Stimulated activated CD8-positive, alpha-beta memory T cell treated with anti-CD3 and anti-CD28 coated beads, Interleukin-15, amount 100 ng/mL, for 48 hours (primary cell): ENCODE measurements at regions not wholly inside any gene's neighbourhood (a gene's known extent, or its start where the extent isn't known, plus 50 kb on each side); places are given as distances from the start of the nearest gene placed in this dataset.

Experiments used
- DNase-seq, 2 donors: peaks; one replicate each; pipeline ENCODE4 v3.0.0-alpha.2; 2020; ENCODE audit warnings: low read depth in 2 of 2

DNA sequence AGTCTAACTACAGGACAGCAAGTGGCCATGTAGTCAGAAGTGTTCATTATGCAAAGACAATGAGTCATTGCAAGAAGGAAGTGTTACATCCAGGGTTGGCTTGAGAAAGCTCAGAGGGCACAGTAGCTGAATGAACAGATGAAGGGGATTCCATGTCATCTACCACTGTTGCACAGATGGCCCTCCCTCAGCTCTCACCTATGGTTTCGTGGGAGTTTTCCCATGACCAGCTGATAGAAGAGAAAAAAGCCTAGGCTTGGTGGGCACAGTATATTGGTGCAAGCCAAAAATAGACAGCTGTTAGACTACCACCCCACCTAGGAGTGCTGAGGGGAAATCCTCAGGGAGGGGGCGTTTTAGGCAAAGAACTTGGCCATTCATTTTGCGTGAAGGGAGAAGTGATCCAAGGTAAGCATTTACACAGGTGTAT lies 217.0 kb downstream of the DMRT2 start:
- no peak for DNase-seq

DNA sequence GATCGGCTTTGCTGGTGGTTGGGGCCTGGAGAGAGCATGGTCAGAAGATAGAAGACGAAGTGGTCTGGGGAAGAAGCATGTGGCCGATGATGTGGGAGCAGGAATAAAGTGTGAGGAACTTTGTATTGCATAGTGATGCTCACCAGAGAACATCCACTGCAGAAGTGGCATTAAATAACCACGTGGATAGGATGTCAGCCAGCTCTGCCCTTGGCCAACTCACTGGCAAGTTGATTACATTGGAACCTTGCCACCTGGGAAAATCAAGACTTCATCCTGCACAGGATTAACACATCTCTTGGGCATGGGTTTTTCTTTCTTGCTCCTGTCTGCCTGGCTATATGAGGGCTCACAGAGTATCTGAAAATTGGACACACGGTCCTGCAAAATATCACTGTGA lies 217.4 kb downstream of the DMRT2 start:
- DNase-seq = no peak

DNA sequence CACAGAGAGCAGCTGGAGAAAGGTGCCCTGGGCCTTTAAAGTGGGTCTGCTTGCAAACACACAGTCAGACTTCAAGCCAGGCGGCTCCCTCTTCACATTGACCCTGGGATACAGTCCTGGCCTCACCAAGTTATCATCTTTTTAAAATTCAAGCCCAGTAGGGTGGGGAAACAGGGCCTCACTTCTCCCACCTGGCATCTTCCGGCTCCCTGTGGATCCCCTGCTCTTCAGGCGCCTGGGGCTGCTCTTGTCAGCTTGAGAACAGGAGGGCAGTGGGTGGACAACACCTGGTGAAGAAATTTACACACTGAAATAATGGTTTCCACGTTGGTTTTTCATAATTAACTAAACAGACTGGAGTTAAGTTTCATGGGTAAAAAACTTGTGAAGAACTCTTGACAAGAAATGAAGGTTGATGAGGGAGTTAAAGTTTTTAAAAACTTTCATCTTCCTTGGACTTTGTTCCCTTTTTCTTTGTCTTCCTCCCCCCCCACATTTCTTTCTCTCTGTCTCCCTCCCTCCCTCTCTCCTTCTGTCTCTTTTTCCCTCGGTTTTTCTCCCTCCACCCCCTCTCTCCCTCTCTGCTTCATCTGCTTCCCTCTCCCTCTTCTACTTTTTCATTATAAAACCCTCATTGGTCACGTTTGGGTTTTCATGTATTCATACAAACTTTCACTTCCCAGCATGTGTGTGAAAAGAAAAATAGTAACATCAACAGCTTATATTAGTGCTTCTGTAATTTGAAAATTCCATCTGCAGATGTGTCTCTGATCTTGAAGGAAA lies 219.6 kb downstream of the DMRT2 start:
- DNase-seq = no peak

DNA sequence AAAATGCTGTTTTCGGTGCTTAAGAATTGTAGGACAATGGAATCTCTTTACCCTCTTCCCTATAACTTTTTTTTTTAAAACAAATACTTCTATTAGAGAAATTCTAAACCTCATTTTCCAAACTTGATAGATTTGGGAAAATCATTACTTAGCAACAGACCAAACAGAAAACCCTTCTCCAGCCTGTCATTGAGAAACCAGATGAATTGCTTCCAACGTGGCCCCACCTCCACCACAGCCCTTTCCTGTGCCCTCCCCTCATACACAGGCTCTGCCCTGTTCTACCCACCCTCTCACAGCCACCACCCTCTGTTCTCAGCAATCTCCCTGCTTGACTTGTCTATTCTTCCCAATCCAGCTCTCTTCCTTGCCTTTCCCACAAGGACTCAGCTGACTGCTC lies 221.2 kb downstream of the DMRT2 start:
- DNase-seq = no peak

DNA sequence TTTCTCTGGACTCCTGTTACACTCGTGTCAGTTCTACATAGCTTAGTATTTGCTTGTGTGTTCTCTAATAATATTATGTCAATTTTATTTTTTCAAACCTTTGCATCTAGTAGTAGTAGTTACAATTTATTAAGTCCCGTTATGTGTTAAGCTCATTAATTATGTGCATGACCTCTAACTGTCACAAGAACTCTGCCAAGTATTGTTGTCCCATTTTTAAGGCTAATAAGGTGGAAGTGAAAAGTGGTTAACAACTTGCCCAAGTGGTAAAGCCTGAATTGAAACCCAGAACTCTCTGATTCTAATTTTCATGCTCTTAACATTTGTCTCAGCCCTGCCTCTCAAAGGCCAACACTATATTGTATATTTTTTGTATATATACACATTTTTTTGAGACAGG lies 221.6 kb downstream of the DMRT2 start:
- no peak for DNase-seq

DNA sequence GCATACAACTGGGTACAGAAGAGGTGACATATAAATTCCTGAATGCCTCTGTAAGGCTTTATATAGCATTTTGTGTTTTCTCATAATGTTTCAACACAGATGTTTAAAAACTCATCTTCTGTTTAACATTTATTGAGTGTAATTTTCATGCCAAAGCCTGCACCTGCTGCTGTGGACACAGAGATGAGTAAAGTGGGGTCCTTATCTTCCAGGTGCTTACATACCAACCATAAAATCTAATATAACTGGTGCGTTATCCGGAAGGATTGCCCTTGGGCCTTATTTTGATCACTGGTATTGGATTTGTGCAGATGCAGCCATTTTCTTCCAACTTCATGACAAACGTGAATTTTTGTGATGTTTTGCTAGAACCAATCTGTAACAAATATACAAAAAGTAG lies 222.3 kb downstream of the DMRT2 start:
- DNase-seq = no peak

DNA sequence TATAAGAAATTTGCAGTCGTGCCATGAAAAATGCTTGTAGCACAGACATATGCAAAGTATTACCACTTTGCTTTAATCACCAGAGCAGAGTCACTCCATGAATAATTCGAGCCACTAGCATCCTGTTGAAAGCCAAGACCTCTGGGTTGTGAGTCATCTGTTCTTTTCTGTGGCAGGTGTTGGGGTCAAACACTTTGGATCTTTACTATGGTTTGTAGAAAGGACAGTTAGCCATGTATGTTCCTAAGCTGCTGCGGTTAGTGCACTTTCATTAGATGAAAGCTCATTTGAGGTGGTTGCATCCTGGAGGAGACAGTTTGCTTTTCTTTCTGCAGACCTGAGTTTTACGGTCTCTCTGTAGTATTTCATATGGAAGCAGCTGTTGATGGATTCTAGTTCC lies 223.7 kb downstream of the DMRT2 start:
- DNase-seq = no peak

DNA sequence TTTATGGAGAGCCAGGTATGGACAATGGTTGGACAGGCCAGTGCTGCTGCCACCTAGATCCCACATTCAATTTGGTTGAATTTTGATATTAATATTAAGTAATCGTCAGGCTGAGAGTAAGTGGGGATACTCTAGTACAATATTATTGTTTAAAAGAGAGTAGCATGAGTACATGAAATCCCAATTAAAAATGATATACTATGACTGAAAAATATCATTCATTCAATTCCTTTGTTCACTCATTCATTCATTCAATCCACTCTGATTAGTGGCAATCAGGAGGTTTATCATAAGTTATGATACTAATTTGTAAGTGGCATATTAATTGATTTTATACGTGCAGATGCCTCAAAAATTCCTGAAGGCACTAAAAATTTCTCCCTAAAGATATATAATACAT lies 224.2 kb downstream of the DMRT2 start:
- DNase-seq = no peak

DNA sequence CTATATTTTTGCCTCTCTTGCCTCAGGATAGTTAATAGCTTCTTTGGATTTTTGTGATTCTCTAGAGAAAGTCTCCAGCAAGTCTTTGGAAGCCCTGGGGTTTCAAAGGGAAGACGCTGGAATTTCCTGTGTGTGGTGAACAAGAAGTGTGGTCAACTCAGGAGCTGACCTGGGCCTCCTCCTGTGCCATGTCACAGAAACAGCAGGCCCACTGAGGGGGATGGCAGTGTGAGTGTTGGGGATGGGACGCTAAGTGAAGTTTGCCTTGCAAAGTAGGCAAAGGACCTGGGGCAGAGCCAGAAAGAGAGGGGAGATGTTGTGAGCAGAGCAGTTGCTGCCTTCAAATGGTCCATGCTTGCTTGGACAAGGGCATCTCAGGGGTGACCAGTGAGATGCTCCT lies 226.3 kb downstream of the DMRT2 start:
- no peak for DNase-seq

DNA sequence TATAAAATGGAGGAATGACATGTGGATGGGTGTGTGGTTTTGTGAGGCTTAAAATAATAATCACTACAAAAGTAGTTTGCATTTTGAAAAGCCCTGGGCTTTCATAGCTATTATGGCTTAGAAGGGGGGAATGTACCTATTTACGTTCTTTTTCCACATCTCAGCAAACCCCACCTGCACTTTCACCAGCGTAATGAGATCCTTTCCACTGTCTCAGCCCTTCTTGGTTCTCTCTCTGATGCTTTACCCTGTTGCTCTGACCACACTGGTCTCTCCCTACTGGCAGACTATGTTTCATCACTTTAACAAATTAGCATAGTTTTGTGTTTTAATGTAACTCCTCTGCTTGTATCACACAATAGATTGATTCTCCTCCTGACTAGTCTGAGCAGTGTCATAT lies 234.6 kb downstream of the DMRT2 start:
- DNase-seq = no peak

DNA sequence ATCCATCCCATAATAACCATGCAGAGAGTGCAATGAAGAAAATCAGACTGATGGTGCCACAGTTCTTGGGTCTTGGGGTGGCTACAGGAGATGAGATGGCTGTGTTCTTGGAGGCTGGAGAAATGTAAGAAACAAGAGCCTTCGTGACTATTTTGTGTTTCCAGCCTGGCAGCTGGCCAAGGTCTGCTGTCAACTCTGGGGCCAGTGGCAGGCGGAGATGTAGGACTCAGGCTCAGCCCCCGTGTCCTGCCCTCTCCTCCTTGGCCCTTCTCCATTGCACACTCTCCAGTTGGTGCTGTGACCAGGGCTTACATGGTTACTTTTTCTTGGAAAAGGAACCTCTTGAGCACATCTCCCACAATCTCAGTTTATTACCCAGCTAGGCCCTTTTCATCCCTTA lies 235.4 kb downstream of the DMRT2 start:
- DNase-seq = no peak

DNA sequence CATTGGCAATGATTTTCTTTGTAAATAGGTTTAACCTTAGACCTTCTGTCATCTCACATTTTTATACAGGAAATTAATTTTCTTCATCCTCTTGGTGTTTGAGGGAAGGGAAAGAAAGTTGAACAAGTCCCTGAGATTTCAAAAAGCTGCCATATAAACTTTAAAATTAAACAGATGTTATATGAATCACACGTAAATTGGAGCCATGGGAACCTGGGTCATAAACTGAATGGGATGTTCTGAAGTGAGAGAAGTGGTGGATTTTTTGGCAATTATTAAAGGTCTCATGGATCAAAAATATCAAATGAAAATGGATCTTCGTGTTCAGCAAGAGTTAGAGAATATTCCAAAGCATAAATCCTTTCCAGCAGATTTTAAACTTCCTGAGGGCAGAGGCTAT lies 242.2 kb downstream of the DMRT2 start:
- DNase-seq = no peak

DNA sequence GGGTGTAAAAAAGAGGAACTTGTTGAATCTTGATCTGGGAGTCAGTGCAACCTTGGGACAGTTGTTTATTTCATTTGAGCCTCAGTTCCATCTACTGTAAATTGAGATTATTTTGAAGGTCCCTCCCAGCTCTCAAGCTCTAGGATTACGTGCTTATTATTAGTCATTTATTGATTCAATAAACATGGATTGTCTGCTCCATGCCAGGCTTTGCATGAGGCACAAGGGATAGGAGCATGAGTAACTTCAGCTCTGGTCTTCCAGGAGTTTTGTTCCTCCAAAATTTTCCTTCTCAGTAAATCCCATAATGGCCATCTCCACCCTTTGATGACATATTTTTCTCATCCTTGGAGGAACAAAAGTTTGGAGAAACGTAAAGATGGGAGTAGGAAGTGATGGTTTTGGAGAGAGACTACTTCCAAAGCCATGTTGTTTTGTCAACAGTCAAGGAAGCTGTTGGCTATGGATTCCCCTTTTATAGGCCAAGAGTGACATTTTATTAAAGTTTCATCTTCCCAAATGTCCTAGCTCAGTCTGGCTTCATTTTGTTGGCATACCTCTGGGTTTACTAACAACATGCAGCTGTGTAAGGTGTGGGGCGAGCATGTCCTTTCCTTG lies 244.6 kb downstream of the DMRT2 start:
- no peak for DNase-seq

DNA sequence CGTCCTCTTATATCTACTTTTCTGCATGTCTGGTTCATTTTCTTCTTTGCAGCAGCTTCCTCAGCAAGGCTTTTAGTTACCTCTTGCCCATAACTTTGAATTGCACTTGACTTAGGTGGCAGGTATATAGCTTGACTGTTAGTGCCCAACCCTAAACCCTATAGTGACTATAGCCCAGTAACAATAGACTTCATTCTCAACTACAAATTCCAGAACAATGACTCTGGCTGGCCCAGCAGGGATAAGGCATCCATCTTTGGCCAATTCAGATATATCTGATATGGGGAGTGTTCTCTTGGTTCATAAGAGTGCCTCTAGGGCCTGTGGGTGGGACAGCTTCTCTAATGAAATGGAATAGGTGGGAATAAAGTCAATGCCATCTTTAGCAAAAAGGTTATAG lies 246.2 kb downstream of the DMRT2 start:
- DNase-seq = no peak

DNA sequence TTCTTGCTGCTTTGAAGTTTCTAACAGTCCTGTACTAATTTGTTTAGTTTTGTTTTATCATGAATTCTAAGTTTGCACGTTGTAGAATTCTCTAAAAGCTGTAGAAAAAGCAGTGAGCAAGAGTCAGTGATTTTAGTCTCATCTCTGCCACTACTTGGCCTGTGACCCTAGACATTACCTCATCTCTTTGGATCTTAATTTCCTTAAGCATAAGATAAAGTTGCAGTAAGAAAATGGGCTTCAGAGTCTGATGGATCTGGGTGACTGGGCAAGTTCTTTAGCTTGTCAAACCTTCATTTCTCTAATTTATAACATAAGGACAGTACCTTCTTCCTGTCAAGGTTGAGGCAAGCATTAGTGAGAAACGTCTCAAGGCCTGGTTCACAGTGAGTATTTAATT lies 247.9 kb downstream of the DMRT2 start:
- DNase-seq = no peak

DNA sequence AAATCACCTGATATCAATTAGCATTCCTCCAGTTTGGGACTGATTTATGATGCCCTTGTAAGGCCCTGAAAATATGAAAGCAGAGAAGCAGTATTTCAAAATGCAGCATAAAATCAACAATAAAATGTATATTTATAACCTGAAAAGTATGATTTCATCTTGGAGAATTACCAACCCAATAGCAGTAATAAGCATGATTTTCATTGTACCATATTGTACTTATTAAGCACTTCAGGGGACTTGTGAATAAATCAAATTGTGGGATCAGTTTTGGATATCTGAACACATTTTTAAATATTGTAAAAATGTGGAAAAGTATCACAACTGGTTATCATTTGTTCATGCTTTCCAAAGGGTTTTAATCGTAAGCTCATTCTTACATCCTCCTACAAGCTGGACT lies 250.8 kb downstream of the DMRT2 start:
- no peak for DNase-seq

DNA sequence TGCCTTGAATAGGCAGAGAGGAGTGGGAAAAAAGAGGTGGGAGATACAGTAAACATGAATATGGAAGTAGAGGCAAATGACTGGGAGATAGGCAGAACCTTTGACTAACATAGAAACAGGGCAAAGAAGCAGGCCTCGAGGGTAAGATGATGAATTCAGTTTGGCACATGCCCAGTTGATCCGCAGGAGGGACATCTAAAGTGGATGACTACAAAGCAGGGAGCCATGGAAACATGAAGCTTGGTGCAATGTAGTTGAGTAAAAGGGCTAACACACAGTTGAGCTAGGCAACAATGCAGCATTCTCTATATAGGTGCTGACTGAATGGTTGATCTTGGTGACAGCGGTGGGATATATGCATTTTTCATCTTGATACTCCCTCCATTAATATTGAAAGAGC lies 253.8 kb downstream of the DMRT2 start:
- no peak for DNase-seq

DNA sequence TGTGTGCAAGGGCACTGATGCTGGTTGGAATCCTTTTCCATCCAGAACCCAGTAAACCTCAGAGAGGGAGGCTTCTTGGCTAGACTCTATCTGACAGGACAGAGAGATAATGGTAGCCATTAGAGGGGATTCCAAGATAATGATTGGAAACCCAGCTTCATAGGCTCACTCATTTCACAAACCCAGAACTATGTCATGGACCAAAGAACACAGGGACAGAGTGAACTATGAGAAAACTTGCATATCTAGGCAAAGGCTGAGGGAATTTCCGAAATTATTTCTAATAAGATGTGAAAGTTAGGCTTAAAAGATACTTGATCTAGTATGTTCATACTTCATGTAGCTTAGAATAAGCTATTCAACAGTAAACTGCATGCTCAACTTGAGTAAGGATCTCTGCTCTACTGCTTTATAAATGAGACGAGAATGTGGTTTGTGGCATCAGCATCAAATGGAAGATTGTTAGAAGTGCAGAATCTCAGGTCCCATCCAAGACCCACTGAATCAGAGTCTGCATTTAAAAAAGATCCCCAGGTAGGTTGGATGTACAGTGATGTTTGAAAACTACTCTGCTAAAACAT lies 261.4 kb downstream of the DMRT2 start:
- no peak for DNase-seq

DNA sequence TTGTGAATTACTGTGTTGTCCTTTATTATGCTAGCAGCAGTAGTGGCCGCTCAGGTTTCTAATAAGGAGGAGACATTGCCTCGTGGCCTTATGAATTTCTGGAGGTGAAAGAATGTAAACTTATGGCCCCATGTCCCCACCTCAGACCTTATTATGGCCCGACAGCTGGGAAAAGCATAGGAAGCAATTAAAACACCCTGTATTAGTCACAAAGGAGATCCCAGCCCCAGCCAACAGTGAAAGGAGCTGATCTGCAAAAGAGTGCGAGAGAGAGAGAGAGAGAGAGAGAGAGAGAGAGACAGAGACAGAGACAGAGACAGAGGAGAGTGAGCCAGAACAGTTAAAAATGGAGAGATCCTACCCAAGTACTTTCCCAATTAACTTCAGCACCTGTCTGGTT lies 269.3 kb downstream of the DMRT2 start:
- no peak for DNase-seq

DNA sequence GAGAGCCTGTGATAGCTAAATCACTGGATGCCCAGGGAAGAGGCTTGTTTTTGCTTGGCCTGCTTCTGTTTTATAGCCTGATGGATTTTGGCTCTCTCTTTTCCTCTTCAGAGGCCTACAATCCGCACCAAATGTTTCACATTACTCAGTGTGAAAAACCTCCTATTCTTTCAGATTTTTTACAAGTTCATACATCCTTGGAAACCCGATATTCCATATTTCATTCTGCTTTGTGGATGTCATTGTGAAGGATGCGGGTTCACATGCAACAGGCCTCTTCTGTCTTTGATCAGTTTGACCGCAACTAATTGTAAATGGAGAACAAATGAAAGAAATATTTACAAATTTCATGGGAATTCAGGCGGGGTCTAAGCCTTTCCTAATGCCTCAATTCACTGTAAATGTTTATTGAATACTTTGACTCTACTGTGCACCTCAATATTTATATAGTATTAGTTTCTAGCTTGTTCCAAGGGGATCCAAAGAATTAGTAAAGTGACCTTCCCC lies 269.9 kb downstream of the DMRT2 start:
- DNase-seq = no peak

DNA sequence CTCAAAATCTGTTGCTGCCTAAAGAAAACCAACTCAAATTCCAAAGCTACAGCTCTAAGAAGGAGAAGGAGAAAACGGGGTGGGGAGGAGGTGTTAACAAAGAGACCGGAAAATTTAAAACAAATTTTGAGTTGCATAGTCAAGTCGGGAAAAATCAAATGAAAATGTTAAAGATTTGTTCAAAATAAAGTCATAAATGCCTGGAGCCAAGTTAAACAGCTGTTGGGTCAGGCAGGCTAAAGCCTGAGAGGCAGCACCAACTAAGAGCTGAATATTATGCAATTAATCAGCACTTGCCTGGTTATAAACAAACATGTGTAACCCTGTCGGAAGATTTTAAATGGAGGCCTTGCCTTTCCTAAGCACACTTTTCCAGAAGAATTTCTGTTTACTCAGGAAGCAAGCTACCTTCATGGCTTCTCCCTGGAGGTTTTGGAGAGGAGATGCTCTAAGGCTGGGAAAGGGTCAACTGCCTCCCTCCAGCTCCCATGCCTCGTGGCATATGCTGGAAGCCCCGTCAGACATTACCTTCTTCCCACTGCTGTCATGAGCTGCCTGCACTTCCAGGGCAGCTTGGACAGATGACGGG lies 270.5 kb downstream of the DMRT2 start:
- no peak for DNase-seq

DNA sequence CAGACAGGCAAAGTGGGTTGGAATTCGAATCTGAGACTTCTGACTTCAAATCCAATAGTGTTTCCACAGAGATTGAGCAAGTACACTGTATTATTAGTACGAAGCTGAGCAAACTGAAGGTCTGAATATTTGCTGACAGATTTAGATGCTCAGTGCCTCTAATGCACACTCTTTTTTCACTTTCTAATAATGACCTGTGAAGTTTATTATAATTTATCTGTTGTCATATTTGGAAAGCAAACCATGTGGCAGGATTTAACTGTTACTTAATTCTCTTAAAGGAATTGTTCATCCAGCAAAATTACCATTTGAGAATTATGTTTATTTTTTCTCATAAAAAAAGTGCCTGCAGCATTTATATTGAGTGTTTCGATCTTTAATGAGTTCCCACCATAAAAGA lies 277.3 kb downstream of the DMRT2 start:
- DNase-seq = no peak

DNA sequence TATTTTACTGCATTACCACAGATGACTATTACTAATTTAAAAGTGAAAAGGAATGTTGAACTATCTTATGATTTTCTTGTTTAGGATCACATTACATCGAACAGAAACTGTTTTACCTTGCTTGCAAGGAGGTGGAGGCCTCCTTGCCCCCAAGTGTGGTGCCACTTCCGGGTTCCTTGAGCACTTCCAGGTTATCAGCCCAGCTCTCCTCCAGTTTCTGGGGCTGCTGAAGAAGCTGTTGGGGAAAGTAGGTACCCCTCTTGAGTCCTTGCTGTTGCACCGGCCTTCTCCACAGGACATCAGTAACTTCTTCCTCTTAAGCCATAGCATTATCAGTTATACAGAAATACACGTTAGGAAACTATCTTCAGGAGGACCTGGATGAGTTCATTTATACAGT lies 278.2 kb downstream of the DMRT2 start:
- no peak for DNase-seq
